CD4-positive, alpha-beta T cell treated with Interleukin-17A for 1 hour (primary cell): ENCODE measurements at regions not wholly inside any gene's neighbourhood (a gene's known extent, or its start where the extent isn't known, plus 50 kb on each side); places are given as distances from the start of the nearest gene placed in this dataset.
A peak's percentile ranks its signal among the peaks of the same experiment; 100 is the strongest.
"Not testable (repeated sequence)": the region's sequence is repeated elsewhere in the genome, so short reads cannot be mapped to it uniquely, and the experiment has no call there.

Experiments used
- DNase-seq: peaks from one replicate; pipeline ENCODE4 v3.0.0-alpha.2; 2020

GRCh38 chr5:32534041-32534440 lies 51.3 kb upstream of the SUB1 start:
- DNase-seq: no peak

- peak; percentile 81 for DNase-seq
These were observed 53.4 kb upstream of the SUB1 start for GRCh38 chr5:32531885-32532520.

GRCh38 chr5:32527321-32527720 lies 58.0 kb upstream of the SUB1 start:
- DNase-seq: not testable (repeated sequence)

- no peak for DNase-seq
These were observed 58.5 kb upstream of the SUB1 start for GRCh38 chr5:32526810-32527209.

GRCh38 chr5:32523625-32524024 lies 61.7 kb upstream of the SUB1 start:
- no peak for DNase-seq

- peak; percentile 39 for DNase-seq
These were observed 62.8 kb upstream of the SUB1 start for GRCh38 chr5:32522429-32523143.

GRCh38 chr5:32521481-32521880 lies 63.9 kb upstream of the SUB1 start:
- no peak for DNase-seq

- no peak for DNase-seq
These were observed 64.4 kb upstream of the SUB1 start for GRCh38 chr5:32520972-32521371.

- no peak for DNase-seq
These were observed 65.0 kb upstream of the SUB1 start for GRCh38 chr5:32520356-32520755.

- DNase-seq: no peak
These were observed 65.8 kb upstream of the SUB1 start for GRCh38 chr5:32519508-32519907.

GRCh38 chr5:32514806-32515205 lies 70.3 kb upstream of the ZFR start:
- DNase-seq: no peak

- no peak for DNase-seq
These were observed 68.4 kb upstream of the ZFR start for GRCh38 chr5:32512926-32513325.

GRCh38 chr5:32511776-32512374 lies 67.3 kb upstream of the ZFR start:
- no peak for DNase-seq

- DNase-seq: no peak
These were observed 66.3 kb upstream of the ZFR start for GRCh38 chr5:32510860-32511259.

GRCh38 chr5:32508806-32509805 lies 64.6 kb upstream of the ZFR start:
- DNase-seq: no peak

GRCh38 chr5:32507738-32508434 lies 63.3 kb upstream of the ZFR start:
- DNase-seq: no peak

GRCh38 chr5:32506799-32507198 lies 62.3 kb upstream of the ZFR start:
- no peak for DNase-seq

GRCh38 chr5:32506201-32506661 lies 61.7 kb upstream of the ZFR start:
- no peak for DNase-seq

GRCh38 chr5:32505756-32506155 lies 61.2 kb upstream of the ZFR start:
- no peak for DNase-seq

GRCh38 chr5:32504989-32505596 lies 60.6 kb upstream of the ZFR start:
- no peak for DNase-seq

- DNase-seq: no peak
These were observed 59.9 kb upstream of the ZFR start for GRCh38 chr5:32504329-32504988.
